Osteocyte (in vitro differentiated cells): ENCODE measurements at regions not wholly inside any gene's neighbourhood (a gene's known extent, or its start where the extent isn't known, plus 50 kb on each side); places are given as distances from the start of the nearest gene placed in this dataset.

ENCODE experiments used
- DNase-seq: peaks from one replicate; pipeline ENCODE4 v3.0.0; 2021; ENCODE audit warnings: mixed read lengths; ENCODE audit not compliant: unreplicated experiment; ENCODE audit errors: extremely low spot score
- H3K27ac Mint-ChIP-seq: one replicate; pipeline ENCODE4 v1.8.0; 2021; ENCODE audit warnings: mild to moderate bottlenecking, mixed read lengths; ENCODE audit not compliant: unreplicated experiment
- H3K27me3 Mint-ChIP-seq: one replicate; pipeline ENCODE4 v1.8.0; 2021; ENCODE audit warnings: mixed read lengths; ENCODE audit not compliant: unreplicated experiment
- H3K36me3 Mint-ChIP-seq: one replicate; pipeline ENCODE4 v1.8.0; 2021; ENCODE audit warnings: mixed read lengths; ENCODE audit not compliant: unreplicated experiment
- H3K4me1 Mint-ChIP-seq: one replicate; pipeline ENCODE4 v1.8.0; 2021; ENCODE audit warnings: mixed read lengths; ENCODE audit not compliant: unreplicated experiment
- H3K4me3 Mint-ChIP-seq: one replicate; pipeline ENCODE4 v1.8.0; 2021; ENCODE audit warnings: mild to moderate bottlenecking, moderate library complexity, mixed read lengths; ENCODE audit not compliant: unreplicated experiment
- H3K9me3 Mint-ChIP-seq: one replicate; pipeline ENCODE4 v1.8.0; 2021; ENCODE audit warnings: mixed read lengths; ENCODE audit not compliant: unreplicated experiment
- TF ChIP-seq, protein P1 (sequence below): fragments of 200-600 bp; sonication (generic); IDR thresholded peaks from 2 replicates; pipeline ENCODE4 v1.5.0; 2021; ENCODE audit warnings: antibody characterized with exemption, mild to moderate bottlenecking, moderate library complexity

DNA sequence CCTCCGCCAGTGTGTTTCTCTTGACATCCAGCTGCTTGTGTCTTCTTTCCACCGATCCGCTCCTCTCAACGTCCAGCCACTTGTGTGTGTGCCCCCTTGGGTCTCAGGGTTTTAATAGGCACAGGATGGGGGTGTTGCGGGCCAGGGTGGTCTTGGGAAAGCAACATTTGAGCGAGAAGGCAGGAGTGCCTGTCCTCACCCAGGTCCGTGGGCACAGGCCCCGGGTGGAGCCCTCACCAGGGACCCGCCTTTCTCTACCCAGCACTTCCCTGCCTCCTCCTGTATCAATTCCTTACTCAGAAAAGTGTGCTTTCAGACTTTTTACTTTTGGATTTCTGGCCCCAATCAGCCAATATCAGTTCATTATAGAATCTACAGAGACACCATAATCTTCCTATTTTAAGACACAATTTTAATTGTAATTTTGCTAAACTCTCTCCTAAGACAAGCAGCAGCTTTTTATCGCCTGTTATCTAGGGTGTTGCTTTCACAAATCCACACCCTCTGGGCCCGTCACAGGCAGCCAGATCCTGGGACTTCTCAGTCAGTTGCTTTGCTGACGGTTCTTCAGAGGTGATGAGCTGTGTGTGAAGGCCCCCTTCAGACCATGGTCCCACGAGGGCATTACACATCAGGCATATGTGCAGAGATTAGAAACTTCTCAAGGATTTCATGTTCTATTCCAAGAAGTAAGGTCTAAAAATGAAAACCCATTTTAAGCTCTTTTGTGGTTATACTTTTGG lies 96.0 kb upstream of the FHL2 start:
- peaks cover 18% of the 10 kb centered on the region for H3K9me3 Mint-ChIP-seq
- no peak for DNase-seq
- TF ChIP-seq, protein P1, sequence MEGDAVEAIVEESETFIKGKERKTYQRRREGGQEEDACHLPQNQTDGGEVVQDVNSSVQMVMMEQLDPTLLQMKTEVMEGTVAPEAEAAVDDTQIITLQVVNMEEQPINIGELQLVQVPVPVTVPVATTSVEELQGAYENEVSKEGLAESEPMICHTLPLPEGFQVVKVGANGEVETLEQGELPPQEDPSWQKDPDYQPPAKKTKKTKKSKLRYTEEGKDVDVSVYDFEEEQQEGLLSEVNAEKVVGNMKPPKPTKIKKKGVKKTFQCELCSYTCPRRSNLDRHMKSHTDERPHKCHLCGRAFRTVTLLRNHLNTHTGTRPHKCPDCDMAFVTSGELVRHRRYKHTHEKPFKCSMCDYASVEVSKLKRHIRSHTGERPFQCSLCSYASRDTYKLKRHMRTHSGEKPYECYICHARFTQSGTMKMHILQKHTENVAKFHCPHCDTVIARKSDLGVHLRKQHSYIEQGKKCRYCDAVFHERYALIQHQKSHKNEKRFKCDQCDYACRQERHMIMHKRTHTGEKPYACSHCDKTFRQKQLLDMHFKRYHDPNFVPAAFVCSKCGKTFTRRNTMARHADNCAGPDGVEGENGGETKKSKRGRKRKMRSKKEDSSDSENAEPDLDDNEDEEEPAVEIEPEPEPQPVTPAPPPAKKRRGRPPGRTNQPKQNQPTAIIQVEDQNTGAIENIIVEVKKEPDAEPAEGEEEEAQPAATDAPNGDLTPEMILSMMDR, result no peak
- H3K4me1 Mint-ChIP-seq, result peaks cover 17% of the 10 kb centered on the region
- H3K4me3 Mint-ChIP-seq, result no peak overlapping the region
- H3K27ac Mint-ChIP-seq, result no peak overlapping the region
- H3K27me3 Mint-ChIP-seq, result peaks cover 86% of the 10 kb centered on the region
- peaks cover 11% of the 10 kb centered on the region for H3K36me3 Mint-ChIP-seq

DNA sequence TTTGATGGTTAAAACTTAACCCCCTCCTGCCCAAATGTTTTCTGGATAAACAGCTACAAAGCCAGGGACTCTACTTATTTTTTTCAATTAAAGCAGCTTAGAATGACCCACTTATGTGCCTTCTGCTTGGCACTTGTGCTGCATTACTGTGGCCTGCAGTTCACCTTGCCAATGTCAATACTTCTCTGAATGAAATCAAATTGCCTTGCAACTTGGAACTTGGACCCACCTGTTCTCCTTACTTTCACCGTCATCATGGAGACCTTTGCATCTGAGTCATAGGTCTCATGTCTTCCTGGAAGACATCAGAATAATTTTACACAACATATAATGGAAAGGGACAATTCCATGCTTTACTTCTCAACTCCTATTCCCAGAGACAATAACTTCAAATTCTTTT lies 92.1 kb upstream of the FHL2 start:
- H3K4me3 Mint-ChIP-seq, result no peak overlapping the region
- H3K4me1 Mint-ChIP-seq, result peaks cover 40% of the 10 kb centered on the region
- DNase-seq, result no peak
- H3K36me3 Mint-ChIP-seq, result peaks cover 6% of the 10 kb centered on the region
- TF ChIP-seq, protein P1, result no peak
- peaks cover 18% of the 10 kb centered on the region for H3K9me3 Mint-ChIP-seq
- peaks cover 57% of the 10 kb centered on the region for H3K27me3 Mint-ChIP-seq
- H3K27ac Mint-ChIP-seq, result no peak overlapping the region

DNA sequence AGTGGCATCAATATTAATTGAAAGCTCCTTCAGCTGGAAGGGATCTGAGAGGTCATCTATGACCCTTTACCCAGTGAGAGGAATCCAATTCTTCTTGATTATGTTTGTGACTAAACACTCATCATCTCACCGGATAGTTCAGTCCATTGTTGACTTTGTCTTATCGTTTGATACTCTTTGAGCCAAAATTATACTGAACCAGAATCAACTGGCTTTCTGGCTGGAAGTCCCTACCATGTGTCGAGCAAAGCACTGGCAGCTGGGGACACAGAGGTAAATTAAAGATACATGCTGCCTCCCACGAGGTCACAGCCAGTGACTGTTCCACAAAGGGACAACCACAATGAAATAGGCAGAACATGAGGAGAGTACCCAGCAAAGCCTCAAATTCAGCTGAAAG lies 91.4 kb upstream of the FHL2 start:
- no peak overlapping the region for H3K27ac Mint-ChIP-seq

DNA sequence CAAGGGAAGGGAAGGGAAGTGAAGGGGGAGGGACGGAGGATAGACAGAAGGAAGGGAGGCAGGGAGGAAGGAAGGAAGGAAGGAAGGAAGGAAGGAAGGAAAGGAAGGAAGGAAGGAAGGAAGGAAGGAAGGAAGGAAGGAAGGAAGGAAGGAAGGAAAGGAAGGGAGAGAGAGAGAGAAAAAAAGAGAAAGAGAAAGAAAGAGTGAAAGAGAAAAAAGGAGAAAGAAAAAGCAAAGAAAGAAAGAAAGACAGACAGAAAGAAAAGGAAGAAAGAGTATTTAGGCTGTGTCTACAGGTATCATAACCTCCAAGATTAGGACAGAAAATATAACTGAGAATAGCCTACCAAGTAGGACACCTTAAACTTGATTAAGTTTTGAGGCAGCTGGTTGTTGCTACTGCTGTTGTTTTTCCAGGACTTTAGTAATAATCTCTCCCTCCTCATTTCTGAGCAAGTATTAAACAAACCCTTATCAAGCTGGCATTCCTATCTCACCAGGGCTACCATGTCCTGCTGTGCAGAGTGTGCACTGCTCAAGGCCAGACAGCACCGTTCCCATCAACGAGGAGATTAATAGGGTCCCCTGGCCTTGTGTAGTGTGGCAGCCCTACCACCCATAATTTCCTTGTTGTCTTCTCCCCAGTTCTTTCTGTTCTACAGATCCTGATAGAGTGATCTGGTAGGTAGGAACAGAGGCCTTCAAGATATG lies 90.5 kb upstream of the FHL2 start:
- Mint-ChIP-seq H3K27me3 (peaks cover 45% of the 10 kb centered on the region), H3K4me3 (no peak overlapping the region), H3K9me3 (peaks cover 18% of the 10 kb centered on the region), H3K27ac (no peak overlapping the region), H3K4me1 (peaks cover 37% of the 10 kb centered on the region), H3K36me3 (peaks cover 6% of the 10 kb centered on the region)
- DNase-seq, result no peak
- TF ChIP-seq, protein P1, result no peak

More for the DNA sequence above, 91.4 kb upstream of the FHL2 start:
- H3K9me3 Mint-ChIP-seq, result peaks cover 18% of the 10 kb centered on the region
- no peak for DNase-seq
- H3K27me3 Mint-ChIP-seq, result peaks cover 53% of the 10 kb centered on the region
- TF ChIP-seq, protein P1, result no peak
- peaks cover 39% of the 10 kb centered on the region for H3K4me1 Mint-ChIP-seq
- H3K4me3 Mint-ChIP-seq, result no peak overlapping the region
- peaks cover 6% of the 10 kb centered on the region for H3K36me3 Mint-ChIP-seq

DNA sequence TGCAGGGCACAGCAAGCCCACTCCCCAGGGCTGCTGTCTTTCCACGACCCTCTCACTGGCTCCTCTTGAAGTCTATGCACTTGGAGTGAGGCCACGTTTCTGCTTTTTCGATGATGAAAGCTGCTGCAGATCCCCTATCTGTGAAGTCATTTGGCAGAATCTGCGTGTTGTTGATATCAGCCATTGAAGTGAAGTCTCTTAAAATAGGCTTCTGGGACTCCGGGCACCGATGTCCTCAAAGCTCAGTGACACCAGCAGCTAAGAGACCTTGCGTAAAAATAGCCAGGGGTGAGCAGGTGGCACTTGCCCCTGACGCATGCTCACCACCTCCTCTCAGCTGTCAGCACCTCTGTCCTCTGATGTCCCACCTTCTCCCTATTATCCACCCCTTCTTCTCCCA lies 89.4 kb upstream of the FHL2 start:
- Mint-ChIP-seq H3K4me3 (no peak overlapping the region), H3K4me1 (peaks cover 37% of the 10 kb centered on the region), H3K36me3 (peaks cover 6% of the 10 kb centered on the region), H3K9me3 (peaks cover 16% of the 10 kb centered on the region), H3K27ac (no peak overlapping the region), H3K27me3 (peaks cover 37% of the 10 kb centered on the region)
- TF ChIP-seq, protein P1, result no peak
- DNase-seq, result no peak
